ENCODE measurements at regions not wholly inside any gene's neighbourhood (a gene's known extent, or its start where the extent isn't known, plus 50 kb on each side); places are given as distances from the start of the nearest gene placed in this dataset.

DNA sequence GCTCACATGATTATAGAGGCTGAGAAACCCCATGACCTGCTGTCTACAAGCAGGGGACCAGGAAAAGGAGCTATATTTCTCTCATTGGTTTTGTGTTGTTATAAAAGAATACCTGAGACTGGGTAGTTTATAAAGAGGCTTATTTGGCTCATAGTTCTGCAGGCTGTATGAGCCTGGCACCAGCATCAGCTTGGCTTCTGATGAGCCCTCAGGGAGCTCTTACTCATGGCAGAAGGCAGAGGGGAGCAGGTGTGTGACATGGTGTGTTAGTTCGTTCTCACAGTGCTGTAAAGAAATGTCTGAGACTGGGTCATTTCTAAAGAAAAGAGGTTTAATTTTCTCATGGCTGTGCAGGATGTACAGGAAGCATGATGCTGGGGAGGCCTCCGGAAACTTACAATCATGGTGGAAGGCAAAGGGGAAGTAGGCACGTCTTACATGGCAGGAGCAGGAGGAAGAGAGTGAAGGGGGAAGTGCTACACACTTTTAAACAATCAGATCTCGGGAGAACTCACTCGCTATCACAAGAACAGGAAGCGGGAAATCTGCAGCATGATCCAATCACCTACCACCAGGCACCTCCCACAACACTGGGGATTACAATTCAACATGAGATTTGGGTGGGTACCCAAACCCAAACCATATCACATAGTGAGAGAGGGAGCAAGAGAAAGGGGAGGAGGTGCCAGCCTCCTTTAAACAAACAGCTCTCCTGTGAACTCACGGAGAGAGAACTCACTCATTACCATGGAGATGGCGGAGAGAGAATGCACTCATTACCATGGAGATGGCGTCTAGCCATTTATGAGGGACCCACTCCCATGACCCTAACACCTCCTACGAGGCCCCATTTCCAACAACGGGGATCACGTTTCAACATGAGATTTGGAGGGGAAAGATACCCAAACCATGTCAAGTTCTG lies 133.4 kb downstream of the JCAD start:
- DNase-seq (ENCODE audit: low read depth) = no peak

DNA sequence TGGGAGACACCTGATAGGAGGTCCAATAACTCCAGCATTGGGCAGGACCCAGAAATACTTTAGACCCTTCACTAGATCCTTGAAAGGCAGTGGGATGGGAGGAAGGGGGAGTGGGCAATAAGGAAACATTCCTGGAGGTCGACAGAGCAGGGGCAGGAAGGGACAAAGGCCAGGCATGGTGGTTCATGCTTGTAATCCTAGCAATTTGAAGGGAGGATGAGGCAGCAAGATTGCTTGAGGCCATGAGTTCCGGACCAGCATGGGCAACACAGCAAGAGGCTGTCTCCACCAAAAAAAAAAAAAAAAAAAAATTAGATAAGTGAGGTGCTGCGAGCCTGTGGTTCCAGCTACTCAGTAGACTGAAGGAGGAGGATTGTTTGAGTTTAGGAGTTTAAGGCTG lies 134.9 kb downstream of the JCAD start:
- no peak for DNase-seq (ENCODE audit: low read depth)

DNA sequence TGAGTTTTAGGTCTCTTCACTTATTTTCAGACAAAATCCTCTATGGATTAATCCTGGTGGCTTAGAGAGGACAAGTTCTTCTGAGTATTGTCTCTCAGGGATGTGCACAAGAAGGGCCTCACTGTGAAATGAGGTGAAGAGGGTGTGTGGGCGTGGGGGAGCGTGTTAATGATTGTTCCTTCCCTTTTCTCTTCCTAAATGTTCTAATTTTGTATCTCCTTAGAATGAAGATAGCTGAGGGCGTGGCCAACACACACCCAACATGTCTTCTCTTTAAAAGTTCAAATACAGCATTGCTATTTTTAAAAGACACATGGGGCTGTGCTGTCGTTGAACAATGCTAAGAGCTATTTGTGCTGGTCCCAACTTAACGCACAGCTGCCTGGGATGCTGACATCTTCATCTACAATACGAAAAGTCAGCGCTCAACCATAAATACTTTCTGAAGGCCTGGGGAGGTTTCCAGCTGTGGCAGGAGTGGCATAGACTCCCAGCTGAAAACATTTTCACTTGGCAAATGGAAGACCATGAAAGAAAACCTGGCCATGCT lies 135.9 kb downstream of the JCAD start:
- peak; percentile 48 for DNase-seq (ENCODE audit: low read depth)

DNA sequence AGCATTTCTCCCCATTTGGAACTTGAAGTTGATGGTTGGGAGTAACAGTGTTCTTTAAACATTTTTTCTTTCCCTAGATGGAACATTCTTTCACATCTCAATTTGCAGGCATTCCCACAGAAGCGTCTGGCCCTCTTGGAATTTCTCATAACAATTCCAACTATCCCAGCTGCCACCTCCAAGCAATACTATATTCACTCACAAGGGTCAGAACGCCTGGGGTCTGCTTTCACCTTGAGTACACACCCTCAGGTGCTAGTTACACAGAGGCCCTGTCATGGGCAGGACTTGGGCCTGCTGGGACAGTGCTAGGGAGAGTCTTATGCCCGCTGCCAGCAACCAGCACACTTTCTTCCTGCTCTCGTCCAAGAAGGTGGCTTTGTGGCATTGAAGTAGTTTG lies 136.5 kb downstream of the JCAD start:
- peak; percentile 34 for DNase-seq (ENCODE audit: low read depth)

DNA sequence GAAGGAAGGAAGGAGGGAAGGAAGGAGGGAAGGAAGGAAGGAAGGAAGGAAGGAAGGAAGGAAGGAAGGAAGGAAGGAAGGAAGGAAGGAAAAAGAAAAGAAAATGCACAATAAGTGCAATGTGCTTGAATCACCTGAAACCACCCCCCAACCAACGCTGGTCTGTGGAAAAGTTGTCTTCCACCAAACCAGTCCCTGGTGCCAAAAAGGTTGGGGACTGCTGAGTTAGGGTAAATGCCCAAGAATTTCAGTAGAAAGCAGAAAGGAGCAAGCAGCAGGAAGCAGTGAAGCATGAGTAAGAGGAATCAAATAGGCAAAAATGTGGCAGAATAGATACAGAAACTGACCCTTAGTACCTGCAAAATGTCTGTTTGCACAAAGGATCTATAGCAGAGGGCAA lies 137.2 kb downstream of the JCAD start:
- DNase-seq (ENCODE audit: low read depth) = no peak

DNA sequence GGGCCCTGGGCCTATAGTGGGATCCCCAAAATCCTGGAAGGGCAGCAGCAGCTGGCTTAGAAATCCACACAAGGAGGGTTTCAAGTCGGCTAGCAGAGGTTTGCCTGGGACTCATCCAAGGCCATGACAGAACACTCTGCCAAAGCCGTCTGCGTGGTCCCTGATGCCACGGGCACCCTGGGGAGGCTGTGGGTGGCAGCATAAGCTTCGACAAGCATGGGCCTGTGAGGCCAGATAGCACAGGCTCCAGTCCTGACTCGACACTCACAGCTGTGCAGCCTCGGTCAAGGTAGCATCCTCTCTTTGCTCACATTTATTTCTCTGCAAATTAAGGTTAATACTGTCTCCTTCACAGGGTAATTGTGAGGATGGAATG lies 138.3 kb downstream of the JCAD start:
- DNase-seq (ENCODE audit: low read depth) = peak; percentile 51

DNA sequence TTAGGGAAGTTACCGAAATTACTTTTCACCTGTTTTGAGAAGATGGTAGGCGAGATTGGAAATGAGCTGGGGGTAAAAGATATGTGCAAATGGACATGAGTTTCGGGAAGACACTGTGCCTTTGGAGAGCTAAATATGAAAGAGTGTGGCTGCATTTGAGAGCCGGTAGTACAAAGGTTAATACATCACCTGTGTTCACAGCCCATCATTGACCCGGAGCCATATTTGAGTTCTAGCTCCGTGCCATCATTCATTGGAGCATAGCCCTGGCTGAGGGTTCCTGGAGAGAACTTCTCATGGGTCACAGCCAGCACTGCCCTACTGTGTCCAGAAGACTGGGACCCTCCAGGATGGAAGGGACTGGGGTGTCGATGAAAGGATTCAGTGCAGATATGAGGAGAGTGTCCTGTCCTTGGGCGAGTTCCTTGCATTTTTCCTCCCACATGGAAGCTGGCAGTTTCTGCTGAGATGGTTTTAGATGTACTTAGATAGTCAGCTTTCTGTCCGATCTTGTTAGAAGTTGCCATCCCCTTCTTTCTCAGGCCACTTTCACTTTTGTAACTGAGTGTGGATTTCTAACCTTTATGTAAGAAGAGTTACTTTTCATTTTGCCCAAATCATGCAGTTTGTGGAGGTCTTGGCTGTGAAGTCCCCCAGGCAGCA lies 138.8 kb downstream of the JCAD start:
- no peak for DNase-seq (ENCODE audit: low read depth)

DNA sequence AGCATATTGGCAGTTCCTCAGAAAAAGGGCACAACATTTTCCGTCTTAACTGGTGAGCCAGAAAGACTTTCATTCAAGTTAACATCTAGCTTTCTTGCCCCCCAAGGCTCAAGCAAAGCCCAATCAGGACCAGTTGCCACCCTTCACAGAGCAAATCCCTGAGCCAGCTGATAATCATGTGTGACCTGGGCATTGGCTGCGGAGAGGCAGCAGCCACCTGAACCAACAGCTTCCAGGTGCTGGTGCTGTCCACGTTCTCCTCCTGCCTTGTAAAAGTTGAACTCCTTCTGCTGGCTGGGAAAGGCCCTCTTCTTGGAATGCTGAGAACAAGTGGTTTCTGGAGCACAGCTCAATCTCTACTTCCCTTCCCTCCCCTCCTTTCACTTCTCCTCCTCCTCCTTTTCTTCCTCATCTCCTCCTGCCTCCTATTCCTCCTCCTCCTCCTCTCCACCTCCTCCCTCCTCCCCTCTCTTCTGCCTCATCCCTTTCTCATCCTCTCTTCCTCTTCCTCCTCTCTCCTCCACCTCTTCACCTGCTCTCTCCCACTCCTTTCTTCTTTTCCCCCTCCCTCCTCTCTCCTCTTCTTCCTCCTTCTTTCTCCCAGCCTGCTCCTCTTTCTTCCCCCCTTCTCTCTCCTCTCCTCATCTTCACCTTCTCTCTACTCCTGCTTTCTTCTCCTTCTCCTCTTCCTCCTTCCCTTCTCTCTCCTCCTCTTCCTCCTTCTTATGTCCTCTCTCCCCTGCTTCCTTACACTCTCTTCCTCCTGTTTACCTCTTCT lies 140.6 kb downstream of the JCAD start:
- no peak for DNase-seq (ENCODE audit: low read depth)

DNA sequence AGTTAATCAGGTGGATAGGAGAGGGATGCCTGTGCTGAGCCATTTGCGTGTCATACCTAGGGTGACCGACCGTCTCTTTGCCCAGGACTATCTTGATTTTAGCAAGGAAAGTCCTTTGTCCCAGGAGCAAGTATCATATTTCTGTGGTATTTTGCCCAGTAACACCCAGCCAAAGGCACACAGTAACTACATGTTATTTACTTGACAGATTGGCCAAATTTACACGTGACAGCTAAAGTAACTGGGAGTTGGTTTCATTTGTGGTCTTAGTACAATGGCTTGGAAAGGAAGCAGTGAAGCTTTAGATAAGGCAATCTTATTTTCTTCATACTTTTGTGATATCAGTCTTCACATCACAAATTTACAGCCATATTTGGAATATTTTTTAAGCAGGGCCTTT lies 142.1 kb downstream of the JCAD start:
- no peak for DNase-seq (ENCODE audit: low read depth)

DNA sequence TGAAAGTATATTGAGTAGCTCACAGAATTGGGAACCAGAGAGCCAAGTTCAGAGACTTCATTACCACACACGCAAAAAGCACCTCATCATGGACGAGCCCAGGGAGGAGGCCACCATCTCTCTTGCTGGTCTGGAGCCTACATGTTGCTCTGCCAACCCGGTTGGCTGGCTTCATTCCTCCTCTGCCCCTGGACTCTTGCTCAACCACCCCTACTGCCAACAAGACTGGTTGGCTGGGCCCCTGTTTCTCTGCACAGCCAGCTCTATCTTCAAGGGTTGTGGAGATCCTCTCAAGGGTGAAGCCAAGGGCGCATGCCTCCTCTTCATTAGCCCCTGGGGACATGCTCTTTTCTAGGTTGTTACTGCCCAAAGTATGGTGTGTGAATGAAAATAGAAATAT lies 142.7 kb downstream of the JCAD start:
- DNase-seq (ENCODE audit: low read depth) = no peak

DNA sequence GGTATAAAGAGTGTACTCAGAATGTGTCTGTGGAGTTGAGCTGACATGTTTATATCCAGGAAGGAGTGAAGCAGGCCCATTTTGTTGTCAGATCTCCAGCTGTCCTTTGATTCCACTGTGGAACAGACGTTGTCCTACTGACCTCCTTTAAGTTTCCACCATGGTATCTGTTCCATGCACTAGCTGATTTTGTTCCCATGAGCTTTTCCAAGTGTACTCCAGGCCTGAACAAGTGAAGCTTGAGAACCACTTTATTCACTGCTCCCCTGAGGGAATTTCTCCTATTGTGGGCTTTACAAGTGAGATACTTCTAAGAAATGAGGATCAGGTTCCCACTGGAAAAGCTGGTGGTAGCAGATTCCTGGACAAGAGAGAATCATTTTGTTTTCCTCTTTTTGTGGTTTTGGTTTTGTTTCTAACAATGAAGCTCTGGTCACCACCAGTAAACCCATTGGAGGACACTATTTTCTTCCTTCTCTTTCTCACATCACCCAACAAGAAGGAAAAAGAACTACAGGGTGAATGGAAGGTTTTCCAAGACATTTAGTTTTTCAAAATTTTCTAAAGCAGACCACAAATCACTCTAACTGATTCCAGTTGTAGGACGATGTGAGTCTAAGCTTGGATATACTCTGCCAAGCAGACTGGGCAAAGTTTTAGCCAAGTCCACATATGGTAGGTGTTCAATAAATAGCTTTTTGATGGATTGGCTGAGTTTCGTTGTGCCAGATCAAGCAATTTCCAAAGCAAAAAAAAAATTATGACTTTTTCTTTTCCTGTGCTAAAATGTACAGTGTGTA lies 144.2 kb downstream of the JCAD start:
- DNase-seq (ENCODE audit: low read depth) = peak; percentile 70

DNA sequence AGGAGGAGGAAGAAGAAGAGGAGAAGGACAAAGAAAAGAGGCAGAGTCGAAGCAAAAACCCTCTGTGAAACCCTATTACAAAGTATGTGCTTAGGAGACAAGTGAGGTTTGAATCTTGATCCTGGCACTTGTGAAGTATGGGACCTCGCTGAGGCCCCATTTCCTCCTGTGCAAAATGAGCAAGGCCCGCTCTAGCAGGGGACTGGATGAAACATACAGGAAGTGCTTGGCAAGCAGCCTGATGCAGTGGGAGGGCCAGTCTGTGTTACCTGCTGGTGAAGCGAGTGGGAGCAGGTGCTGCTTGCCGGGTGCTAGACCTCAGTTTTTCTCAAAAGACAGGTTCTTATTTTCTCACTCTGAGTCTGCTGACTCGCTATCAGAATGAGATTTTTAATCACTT lies 150.4 kb downstream of the JCAD start:
- no peak for DNase-seq (ENCODE audit: low read depth)

DNA sequence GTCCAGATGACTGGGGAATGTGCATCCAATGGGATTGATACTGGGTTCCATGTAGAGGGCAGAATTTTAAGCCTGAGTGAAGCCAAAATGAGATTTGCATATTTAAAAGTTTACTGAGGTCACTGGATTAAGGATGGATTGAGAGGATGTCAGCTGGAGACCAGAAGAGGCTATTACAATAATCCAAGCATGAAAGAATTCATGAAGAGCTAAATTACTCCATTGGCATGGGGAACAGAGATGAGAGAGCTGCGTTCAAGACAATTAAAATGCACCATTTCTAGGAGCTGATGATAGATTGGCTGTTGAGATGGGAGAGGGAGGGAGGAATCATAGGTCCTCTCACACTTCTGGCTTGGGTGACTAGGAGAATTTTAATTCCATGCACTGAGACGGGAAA lies 158.5 kb downstream of the JCAD start:
- no peak for DNase-seq (ENCODE audit: low read depth)

DNA sequence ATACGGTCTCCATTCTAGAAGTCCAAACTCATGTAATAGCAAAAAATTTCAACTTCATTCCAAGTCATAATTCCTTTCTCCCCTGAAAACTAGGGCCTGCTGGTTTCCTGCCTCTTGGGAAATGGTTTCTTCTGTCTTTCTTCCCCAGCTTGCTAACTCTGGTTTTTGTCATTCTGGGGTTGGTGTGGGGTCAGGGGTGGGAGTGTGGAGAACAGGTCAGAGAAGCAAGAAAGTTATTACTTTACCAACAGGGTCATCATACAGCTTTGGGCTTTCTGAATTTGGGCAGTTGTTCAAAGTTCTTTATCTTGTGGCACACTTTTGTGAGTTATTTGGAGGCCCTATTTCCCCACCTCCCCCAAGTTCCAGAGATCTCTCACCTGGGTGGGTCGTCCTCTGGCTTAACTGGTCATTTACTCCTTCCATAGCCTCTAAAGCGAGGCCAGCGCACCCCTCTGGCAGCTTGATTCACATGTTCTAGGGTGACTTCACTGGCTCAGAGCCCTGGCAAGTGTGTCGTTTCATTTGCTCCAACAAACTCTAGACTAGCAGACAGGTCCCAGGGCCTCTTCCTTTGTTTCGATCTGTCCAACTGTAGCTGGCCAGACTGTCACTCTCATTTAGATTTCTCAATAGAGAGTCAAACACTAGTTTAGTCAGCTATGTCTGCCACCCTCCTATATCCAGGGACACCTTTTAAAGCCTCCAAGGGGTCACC lies 161.2 kb downstream of the JCAD start:
- no peak for DNase-seq (ENCODE audit: low read depth)

DNA sequence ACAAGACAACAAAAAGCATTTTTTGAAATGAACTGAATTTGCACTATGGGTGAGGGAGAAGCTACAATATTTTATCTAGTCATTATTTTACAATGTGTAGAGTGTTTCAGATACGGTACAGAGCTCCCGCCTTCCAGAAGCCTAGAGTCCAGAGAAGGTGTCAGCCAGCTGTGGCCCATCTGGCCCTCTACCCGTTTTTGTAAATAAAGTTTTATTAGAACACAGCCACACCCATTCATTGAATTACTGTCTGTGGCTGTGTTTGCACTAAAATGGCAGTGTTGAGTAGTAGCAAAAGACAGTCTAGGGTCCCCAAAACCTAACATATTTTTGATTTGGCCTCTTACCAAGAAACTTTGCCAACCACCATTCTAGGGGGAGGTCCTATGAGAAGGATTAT lies 162.0 kb downstream of the JCAD start:
- DNase-seq (ENCODE audit: low read depth) = no peak

DNA sequence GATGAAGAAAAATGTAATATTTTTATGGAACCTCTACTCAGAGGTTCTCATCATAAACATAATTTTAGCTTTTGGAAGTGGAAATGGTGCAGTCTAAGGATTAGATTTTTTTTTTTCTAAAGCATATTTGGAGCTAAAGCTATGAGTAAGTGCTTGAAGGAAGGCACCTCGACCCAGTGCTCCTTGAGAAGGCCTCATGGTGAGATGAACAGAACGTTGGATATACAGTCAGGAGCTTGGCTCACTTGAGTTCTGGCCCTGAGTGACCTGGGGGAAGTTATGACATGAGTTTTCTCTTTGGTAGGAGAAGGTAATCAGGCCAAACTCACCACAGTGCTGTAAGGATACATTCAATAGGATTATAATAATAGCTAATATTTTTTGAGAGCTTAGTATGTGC lies 163.3 kb downstream of the JCAD start:
- peak; percentile 5 for DNase-seq (ENCODE audit: low read depth)

DNA sequence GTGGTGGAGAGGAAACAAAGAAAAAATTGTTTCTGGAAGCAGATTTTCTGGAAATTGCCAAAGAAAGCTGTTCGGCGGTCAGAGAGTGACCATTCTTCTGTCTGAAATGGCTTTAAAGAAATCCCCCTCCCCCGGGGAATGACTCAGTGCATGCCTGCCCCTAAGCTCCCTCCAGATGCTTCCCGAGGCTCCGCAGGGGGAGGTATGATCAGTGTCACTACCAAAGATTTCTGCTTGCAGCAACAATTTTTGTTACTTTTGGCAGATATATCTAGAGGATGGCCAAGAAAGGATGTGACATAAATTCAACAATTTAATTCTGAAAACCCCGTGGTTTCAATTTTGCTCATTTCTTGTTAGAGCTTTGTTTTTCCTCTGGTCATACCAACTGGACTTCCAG lies 163.9 kb downstream of the JCAD start:
- peak; percentile 79 for DNase-seq (ENCODE audit: low read depth)

DNA sequence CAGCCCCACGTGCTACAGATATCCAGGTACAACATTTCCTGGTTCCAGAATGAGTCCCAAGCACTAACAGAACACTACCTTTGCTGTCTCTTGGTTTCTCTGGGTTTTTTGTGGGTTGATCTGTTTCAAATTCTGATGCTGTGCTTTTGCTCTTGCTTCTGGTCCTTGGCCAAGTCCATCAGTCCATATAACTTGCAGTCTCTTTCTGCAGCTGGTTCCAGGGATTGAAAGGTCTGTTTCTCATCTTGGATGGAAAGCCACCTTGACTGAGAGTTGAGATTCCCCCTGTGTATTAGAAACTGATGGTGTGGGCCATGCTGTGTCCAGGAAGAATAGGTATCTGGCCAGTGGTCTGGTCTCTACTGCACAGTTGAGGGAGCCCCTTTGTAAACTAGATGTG lies 171.1 kb downstream of the JCAD start:
- DNase-seq (ENCODE audit: low read depth) = no peak

DNA sequence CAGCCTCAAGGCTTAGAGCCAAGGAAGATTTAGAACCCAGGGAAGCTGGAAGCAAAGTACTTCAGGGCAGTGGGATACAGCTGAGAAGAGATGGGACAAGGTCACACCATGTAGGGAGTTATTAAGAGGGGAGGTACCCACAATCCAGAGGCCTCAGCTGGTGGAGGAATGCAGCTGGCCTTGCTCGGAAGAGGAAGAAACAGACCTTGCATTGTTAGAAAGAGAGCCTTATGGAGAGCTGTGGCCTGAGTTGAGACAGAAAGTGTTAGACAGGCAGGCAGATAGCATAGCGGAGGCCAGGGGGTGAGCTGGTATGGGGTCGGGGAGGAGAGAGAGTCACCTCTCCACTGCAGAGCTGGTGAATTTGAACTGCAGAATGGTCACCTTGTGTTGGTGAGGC lies 173.1 kb downstream of the JCAD start:
- DNase-seq (ENCODE audit: low read depth) = no peak

DNA sequence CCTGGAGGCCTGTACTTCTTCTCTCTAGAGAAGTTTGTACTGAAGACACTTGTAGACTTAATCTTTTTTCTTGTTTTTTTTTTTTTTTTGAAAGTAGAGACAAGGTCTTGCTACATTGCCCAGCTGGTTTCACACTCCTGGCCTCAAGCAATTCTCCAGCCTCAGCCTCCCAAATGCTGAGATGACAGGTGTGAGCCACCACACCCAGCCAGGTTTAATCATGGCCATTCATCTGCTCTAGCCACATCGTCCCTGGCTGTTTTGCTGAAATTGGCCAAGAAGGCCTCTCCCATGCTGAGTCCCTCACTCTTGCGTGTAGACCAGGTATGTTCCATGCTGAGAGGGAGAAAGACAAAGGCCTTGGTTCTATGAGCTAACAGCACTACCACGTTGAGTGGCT lies 176.2 kb downstream of the JCAD start:
- no peak for DNase-seq (ENCODE audit: low read depth)

All from myocyte (in vitro differentiated cells).